CD4-positive, alpha-beta T cell (primary cell): ENCODE measurements at regions not wholly inside any gene's neighbourhood (a gene's known extent, or its start where the extent isn't known, plus 50 kb on each side); places are given as distances from the start of the nearest gene placed in this dataset.

ENCODE experiments used
- ATAC-seq: fragments of 200-7000 bp; cut with Tn5 transposase; one replicate; pipeline ENCODE4 v1.10.0; 2022; ENCODE audit warnings: mild to moderate bottlenecking; ENCODE audit not compliant: poor library complexity
- CTCF ChIA-PET: fragments of 350-600 bp; sonication (Branson Sonifier 250); formaldehyde crosslinking; loops from one replicate; lab custom pipeline; 2021; ENCODE audit warnings: antibody characterized with exemption, inconsistent platforms; lab: Charles Lee
- POLR2A ChIA-PET: fragments of 350-600 bp; sonication (Branson Sonifier 250); formaldehyde crosslinking; loops from one replicate; lab custom pipeline; 2021; ENCODE audit warnings: antibody characterized with exemption, inconsistent platforms; lab: Charles Lee
- DNase-seq, 14 experiments: peaks; one replicate each; pipeline ENCODE4 v3.0.0-alpha.2; 2013 to 2020; ENCODE audit warnings: mixed read lengths in 2 of 14
- H3K27ac ChIP-seq, 2 donors: one replicate each; pipeline versions ENCODE4 v1.5.1 to v1.7.0; 2013; ENCODE audit warnings: low read length in 2 of 2, low read depth in 1 of 2, mild to moderate bottlenecking in 1 of 2
- H3K27me3 ChIP-seq, 2 experiments: 1 replicate in 1 of 2; 2 replicates in 1 of 2; pipeline versions ENCODE4 v1.6.1 to v1.7.0; 2013; ENCODE audit warnings: low read length in 2 of 2, control low read depth in 1 of 2, mild to moderate bottlenecking in 1 of 2, moderate library complexity in 1 of 2; ENCODE audit not compliant: insufficient read depth in 2 of 2, control insufficient read depth in 1 of 2
- H3K36me3 ChIP-seq: one replicate; pipeline ENCODE4 v1.6.1; 2013; ENCODE audit warnings: low read length, control low read depth; ENCODE audit not compliant: insufficient read depth
- H3K4me1 ChIP-seq: one replicate; pipeline ENCODE4 v1.6.1; 2013; ENCODE audit warnings: low read length, control low read depth; ENCODE audit not compliant: insufficient read depth
- H3K4me3 ChIP-seq: one replicate; pipeline ENCODE4 v1.5.1; 2013; ENCODE audit warnings: mild to moderate bottlenecking, low read length, moderate library complexity
- H3K9me3 ChIP-seq, 2 experiments: 1 replicate in 1 of 2; 2 replicates in 1 of 2; pipeline versions ENCODE4 v1.6.1 to v1.7.0; 2013; ENCODE audit warnings: low read length in 2 of 2, mild to moderate bottlenecking in 2 of 2, control low read depth in 1 of 2, moderate library complexity in 1 of 2; ENCODE audit not compliant: control insufficient read depth in 1 of 2, insufficient read depth in 1 of 2
- H3K27ac Mint-ChIP-seq: one replicate; pipeline ENCODE4 v1.8.0; 2020; ENCODE audit warnings: mixed read lengths
- H3K27me3 Mint-ChIP-seq: one replicate; pipeline ENCODE4 v1.8.0; 2021; ENCODE audit warnings: mixed read lengths
- H3K36me3 Mint-ChIP-seq: one replicate; pipeline ENCODE4 v1.8.0; 2021; ENCODE audit warnings: low read depth, mixed read lengths
- H3K4me1 Mint-ChIP-seq: one replicate; pipeline ENCODE4 v1.8.0; 2021; ENCODE audit warnings: low read depth, mixed read lengths
- H3K4me3 Mint-ChIP-seq: one replicate; pipeline ENCODE4 v1.8.0; 2020; ENCODE audit warnings: mild to moderate bottlenecking, mixed read lengths
- H3K9me3 Mint-ChIP-seq: one replicate; pipeline ENCODE4 v1.8.0; 2020; ENCODE audit warnings: mixed read lengths
- CTCF ChIP-seq: fragments of 200-600 bp; IDR thresholded peaks from one replicate; pipeline ENCODE4 v1.8.0; 2022; ENCODE audit warnings: antibody characterized with exemption, mild to moderate bottlenecking
- intact Hi-C, 2 experiments: fragments of 100-400 bp; cut with DNase I in 1 of 2; cut with micrococcal nuclease in 1 of 2; formaldehyde crosslinking; loops; one replicate each; pipeline versions ENCODE4 v1.15.1 to v1.9.0; 2023 to 2025; cut with DNase I, micrococcal nuclease

DNA sequence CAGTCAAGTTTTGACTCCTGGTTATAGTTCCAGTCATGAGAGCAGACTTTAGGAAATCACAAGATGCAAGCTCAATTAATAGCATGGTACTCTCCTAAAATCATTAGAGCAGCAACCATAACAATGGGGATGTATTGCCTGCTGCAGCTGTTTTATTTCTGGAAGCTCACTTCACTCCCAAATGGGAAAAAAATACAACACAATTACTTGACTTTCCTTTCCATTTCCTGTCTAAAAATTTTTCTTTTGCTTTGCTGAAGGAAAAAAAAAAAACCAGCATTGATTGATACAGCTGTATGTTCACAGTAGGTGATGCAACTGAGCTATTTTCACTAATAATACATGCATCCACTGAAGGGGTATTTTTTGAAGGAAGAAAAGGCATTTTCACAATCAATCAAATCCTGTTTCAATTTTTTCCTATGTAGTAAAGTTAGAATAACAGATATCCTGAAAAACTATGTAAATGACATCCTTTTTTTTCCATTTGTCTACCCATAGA is 143.9 kb upstream of the NOVA1 start:
- CTCF ChIA-PET = no interaction called here
- no peak for TF ChIP-seq CTCF
- DNase-seq (no peak), ATAC-seq (no peak)
- Mint-ChIP-seq H3K27ac (no peak overlapping the region), H3K4me1 (no peaks in the 10 kb centered on the region), H3K4me3 (no peak overlapping the region), H3K36me3 (no peaks in the 10 kb centered on the region), H3K27me3 (no peaks in the 10 kb centered on the region), H3K9me3 (peaks cover 8% of the 10 kb centered on the region)
- no peaks in the 10 kb centered on the region for H3K36me3 ChIP-seq
- POLR2A ChIA-PET = no interaction called here
- H3K27me3 ChIP-seq = no peaks in the 10 kb centered on the region
- peaks cover 0 to 4% of the 10 kb centered on the region in 2 experiments for H3K9me3 ChIP-seq
- intact Hi-C loops = no loop called here
- no peak overlapping the region for H3K4me3 ChIP-seq
- H3K27ac ChIP-seq = no peak overlapping the region
- H3K4me1 ChIP-seq = no peaks in the 10 kb centered on the region

DNA sequence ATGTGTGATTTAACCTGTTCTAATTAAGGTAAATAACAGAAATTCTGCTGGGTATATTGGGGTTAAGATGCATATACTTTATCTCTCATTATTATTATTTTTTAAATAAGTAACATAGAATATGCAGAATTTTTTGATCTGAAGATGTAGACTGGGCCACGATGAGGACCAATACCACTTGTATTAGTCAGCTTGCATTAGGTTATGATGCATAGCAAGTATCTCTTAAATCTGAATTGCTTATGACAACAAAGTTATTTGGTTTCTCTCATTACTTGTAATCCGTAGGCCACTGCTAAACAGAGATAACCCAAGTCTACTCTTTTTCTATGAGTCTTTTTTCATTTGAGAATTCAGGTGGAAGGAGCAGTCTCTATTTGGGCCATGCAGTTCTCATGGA is 145.5 kb upstream of the NOVA1 start:
- ATAC-seq (no peak), DNase-seq (no peak)
- intact Hi-C loops = no loop called here
- H3K4me3 ChIP-seq = no peak overlapping the region
- no peak overlapping the region for H3K27ac Mint-ChIP-seq
- H3K4me1 ChIP-seq = no peaks in the 10 kb centered on the region
- H3K36me3 Mint-ChIP-seq = no peaks in the 10 kb centered on the region
- H3K27me3 Mint-ChIP-seq = no peaks in the 10 kb centered on the region
- peaks cover 0 to 4% of the 10 kb centered on the region in 2 experiments for H3K9me3 ChIP-seq
- CTCF ChIA-PET = no interaction called here
- POLR2A ChIA-PET = no interaction called here
- no peaks in the 10 kb centered on the region for H3K36me3 ChIP-seq
- no peaks in the 10 kb centered on the region for H3K4me1 Mint-ChIP-seq
- TF ChIP-seq CTCF = no peak
- no peak overlapping the region for H3K4me3 Mint-ChIP-seq
- peaks cover 11% of the 10 kb centered on the region for H3K9me3 Mint-ChIP-seq
- H3K27me3 ChIP-seq = no peaks in the 10 kb centered on the region
- no peak overlapping the region for H3K27ac ChIP-seq

DNA sequence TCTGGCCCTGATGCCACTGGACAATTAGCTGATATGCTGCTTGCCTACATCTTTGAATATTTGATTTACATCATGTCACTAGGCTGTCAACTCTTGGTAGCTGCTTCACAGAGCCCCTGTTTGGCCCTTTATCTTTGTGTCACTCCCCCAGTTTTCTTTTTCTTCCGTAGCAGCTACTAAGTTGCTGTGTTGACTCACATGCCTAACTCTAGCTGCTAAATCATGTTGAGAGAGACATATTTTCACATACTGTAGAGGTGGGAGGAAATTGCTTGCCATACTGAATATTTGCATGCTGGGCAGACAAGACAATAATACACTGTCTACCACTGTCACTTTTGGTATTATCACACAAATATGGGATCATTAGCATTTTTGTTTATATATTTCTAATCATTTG is 147.1 kb upstream of the NOVA1 start:
- peaks cover 0 to 4% of the 10 kb centered on the region in 2 experiments for H3K9me3 ChIP-seq
- no peaks in the 10 kb centered on the region for H3K27me3 ChIP-seq
- POLR2A ChIA-PET = no interaction called here
- Mint-ChIP-seq H3K9me3 (peaks cover 8% of the 10 kb centered on the region), H3K27me3 (no peaks in the 10 kb centered on the region), H3K4me1 (no peaks in the 10 kb centered on the region), H3K4me3 (no peak overlapping the region), H3K36me3 (no peaks in the 10 kb centered on the region), H3K27ac (no peak overlapping the region)
- no peak for TF ChIP-seq CTCF
- H3K36me3 ChIP-seq = no peaks in the 10 kb centered on the region
- intact Hi-C loops = no loop called here
- CTCF ChIA-PET = no interaction called here
- DNase-seq = no peak
- H3K4me3 ChIP-seq = no peak overlapping the region
- no peak overlapping the region for H3K27ac ChIP-seq
- H3K4me1 ChIP-seq = no peaks in the 10 kb centered on the region
- no peak for ATAC-seq
